Peyer's patch (tissue), 4 donors: ENCODE measurements at regions not wholly inside any gene's neighbourhood (a gene's known extent, or its start where the extent isn't known, plus 50 kb on each side); places are given as distances from the start of the nearest gene placed in this dataset.

Experiments
- CTCF ChIP-seq, 6 experiments: fragments of 450-650 bp in 4 of 6; fragments of 200-600 bp in 2 of 6; sonication (generic) in 1 of 6; IDR thresholded peaks; one replicate each; pipeline ENCODE4 v1.5.1; 2017 to 2019; ENCODE audit warnings: antibody characterized with exemption in 6 of 6, mild to moderate bottlenecking in 3 of 6, moderate library complexity in 1 of 6
- POLR2A ChIP-seq, 2 donors: fragments of 450-650 bp; IDR thresholded peaks; one replicate each; pipeline ENCODE4 v1.5.1; 2017; ENCODE audit warnings: antibody characterized with exemption in 2 of 2, mild to moderate bottlenecking in 2 of 2, moderate library complexity in 2 of 2

- TF ChIP-seq CTCF (IDR thresholded peaks at IDR 0.05) = no peak
- TF ChIP-seq POLR2A (IDR thresholded peaks at IDR 0.05) = no peak
Measured at GRCh38 chr9:81320909-81321482, 368.4 kb downstream of the TLE1 start.
